ENCODE measurements at regions not wholly inside any gene's neighbourhood (a gene's known extent, or its start where the extent isn't known, plus 50 kb on each side); places are given as distances from the start of the nearest gene placed in this dataset.
A peak's percentile ranks its signal among the peaks of the same experiment; 100 is the strongest.

GRCh38 chr1:218699421-218699820 lies 354.3 kb downstream of the TGFB2 start:
- no peak for FAIRE-seq
- CTCF ChIA-PET, result interaction anchor here (0.7 kb wide), 1 partner anchor 9 kb away, joined by 3 read pairs; no protein-coding TSS in a partner anchor

GRCh38 chr1:218699865-218700264 lies 354.7 kb downstream of the TGFB2 start:
- TF ChIP-seq EHMT2 (IDR thresholded peaks at IDR 0.05; ENCODE audit: low read depth) (no peak), E2F6 (IDR thresholded peaks at IDR 0.05; ENCODE audit: borderline replicate concordance, low read depth) (no peak), NR3C1 (IDR thresholded peaks at IDR 0.05) (no peak), ESRRA (IDR thresholded peaks at IDR 0.05; ENCODE audit: borderline replicate concordance, low read length) (no peak), MYC (IDR thresholded peaks at IDR 0.05; ENCODE audit: borderline replicate concordance, low read length) (no peak), ZNF302 (CRISPR knock-in tag; IDR thresholded peaks at IDR 0.05) (no peak), REST (IDR thresholded peaks at IDR 0.05) (no peak), MAZ (IDR thresholded peaks at IDR 0.05; ENCODE audit: borderline replicate concordance, low read depth, low read length) (no peak), JUN (IDR thresholded peaks at IDR 0.05) (no peak), RARB (CRISPR knock-in tag; IDR thresholded peaks at IDR 0.05) (no peak), CHD2 (IDR thresholded peaks at IDR 0.05; ENCODE audit: low read length, partially characterized antibody) (no peak), CBX8 (IDR thresholded peaks at IDR 0.05) (no peak), CEBPB (IDR thresholded peaks at IDR 0.05) (no peak)
- FAIRE-seq (no peak), DNase-seq (ENCODE audit: low read depth in 1 of 2, low spot score in 1 of 2) (no peak), ATAC-seq (no peak)
- ChIA-PET CTCF (interaction anchor here (0.7 to 0.8 kb wide), 2 partner anchors 9 to 290 kb away, joined by 3 read pairs; no protein-coding TSS in a partner anchor), POLR2A (no interaction called here)
- H3K4me1 ChIP-seq, result peaks cover 5% of the 10 kb centered on the region
- H3K9me3 ChIP-seq, result peaks cover 12% of the 10 kb centered on the region
- H3K27ac ChIP-seq, result peak overlapping the region; percentile 25 to 28; a peak in 5 of 6 replicates
- WGBS (ENCODE audit: missing lambda C conversion rate), result 95% methylated on average over 2 of the region's 2 CpGs
- H3K4me2 ChIP-seq, result peak overlapping the region; percentile 17; the same call in 2 of the 3 replicates
- H3K4me3 ChIP-seq, result no peak overlapping the region

More at GRCh38 chr1:218699421-218699820, 354.3 kb downstream of the TGFB2 start:
- TF ChIP-seq CEBPB (IDR thresholded peaks at IDR 0.05) (no peak), NPAS2 (CRISPR knock-in tag; IDR thresholded peaks at IDR 0.05; ENCODE audit: borderline replicate concordance) (no peak), FOSB (CRISPR knock-in tag; IDR thresholded peaks at IDR 0.05) (no peak), NR3C1 (IDR thresholded peaks at IDR 0.05) (no peak), CHD4 (IDR thresholded peaks at IDR 0.05; ENCODE audit: borderline replicate concordance) (no peak), MAZ (IDR thresholded peaks at IDR 0.05; ENCODE audit: borderline replicate concordance, low read depth, low read length) (no peak), KDM1A (IDR thresholded peaks at IDR 0.05; ENCODE audit: low read depth) (no peak), HOXA7 (CRISPR knock-in tag; IDR thresholded peaks at IDR 0.05) (no peak), HOXB13 (CRISPR knock-in tag; IDR thresholded peaks at IDR 0.05; ENCODE audit: low read depth) (no peak), JUNB (IDR thresholded peaks at IDR 0.05) (no peak), RAD21 (conservative IDR thresholded peaks at IDR 0.05 in 1 of 2, IDR thresholded peaks at IDR 0.05 in 1 of 2) (no peak), EHF (CRISPR knock-in tag; IDR thresholded peaks at IDR 0.05) (no peak), KDM5A (IDR thresholded peaks at IDR 0.05) (no peak), HDAC2 (IDR thresholded peaks at IDR 0.05) (no peak), POLR2A (IDR thresholded peaks at IDR 0.05; ENCODE audit: low read length) (no peak), NFE2L2 (conservative IDR thresholded peaks at IDR 0.05; ENCODE audit: low read length) (no peak)
- TF ChIP-seq, protein P1, sequence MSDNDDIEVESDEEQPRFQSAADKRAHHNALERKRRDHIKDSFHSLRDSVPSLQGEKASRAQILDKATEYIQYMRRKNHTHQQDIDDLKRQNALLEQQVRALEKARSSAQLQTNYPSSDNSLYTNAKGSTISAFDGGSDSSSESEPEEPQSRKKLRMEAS (IDR thresholded peaks at IDR 0.05), result no peak
- TF ChIP-seq, protein P2, sequence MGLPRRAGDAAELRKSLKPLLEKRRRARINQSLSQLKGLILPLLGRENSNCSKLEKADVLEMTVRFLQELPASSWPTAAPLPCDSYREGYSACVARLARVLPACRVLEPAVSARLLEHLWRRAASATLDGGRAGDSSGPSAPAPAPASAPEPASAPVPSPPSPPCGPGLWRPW (IDR thresholded peaks at IDR 0.05), result no peak
- peak overlapping the region; percentile 28 to 52; a peak in 4 of 6 replicates for H3K27ac ChIP-seq
- peaks cover 8% of the 10 kb centered on the region for H3K9me3 ChIP-seq
- POLR2A ChIA-PET, result no interaction called here
- H3K4me3 ChIP-seq, result no peak overlapping the region
- ATAC-seq, result no peak
- DNase-seq (ENCODE audit: low read depth in 1 of 2, low spot score in 1 of 2), result no peak
- peak overlapping the region; percentile 17; the same call in 2 of the 3 replicates for H3K4me2 ChIP-seq
- peaks cover under 1% of the 10 kb centered on the region; the same call in 1 of the 3 replicates for H3K4me1 ChIP-seq
- WGBS (ENCODE audit: missing lambda C conversion rate), result 73% methylated on average over 3 of the region's 3 CpGs
